H1 (cell line): ENCODE measurements at regions not wholly inside any gene's neighbourhood (a gene's known extent, or its start where the extent isn't known, plus 50 kb on each side); places are given as distances from the start of the nearest gene placed in this dataset.

Experiments used
- CTCF ChIA-PET: fragments of 300-600 bp; sonication (Branson Sonifier 250); formaldehyde crosslinking; loops from one replicate; lab custom pipeline; 2021; ENCODE audit not compliant: partially characterized antibody; lab: Charles Lee
- POLR2A ChIA-PET: fragments of 300-600 bp; sonication (Branson Sonifier 250); formaldehyde crosslinking; loops from one replicate; lab custom pipeline; 2021; ENCODE audit warnings: inconsistent platforms; ENCODE audit not compliant: partially characterized antibody; lab: Charles Lee
- DNase-seq, 2 experiments: peaks; one replicate each; pipeline versions ENCODE4 v3.0.0 to v3.0.0-alpha.2; 2010 to 2022; ENCODE audit warnings: low spot score in 2 of 2, low read depth in 1 of 2, mixed read lengths in 1 of 2
- FAIRE-seq: peaks from 2 replicates; lab custom pipeline; 2011; peaks lifted over from hg19 to GRCh38; lab: Jason Lieb, UNC
- H2AFZ ChIP-seq: 2 replicates; pipeline ENCODE4 v1.8.1; 2012; ENCODE audit warnings: low read length, inconsistent platforms
- H2AK5ac ChIP-seq: 2 replicates; pipeline ENCODE4 v1.6.1; 2013; ENCODE audit warnings: low read depth, low read length
- H2BK120ac ChIP-seq: replicated peaks from 2 replicates; pipeline ENCODE3; 2013; ENCODE audit warnings: low read depth, low read length, inconsistent platforms
- H2BK12ac ChIP-seq: 2 replicates; pipeline ENCODE4 v1.6.1; 2013; ENCODE audit warnings: low read depth, low read length
- H2BK15ac ChIP-seq: 2 replicates; pipeline ENCODE4 v1.6.1; 2013; ENCODE audit warnings: low read length
- H2BK20ac ChIP-seq: 2 replicates; pipeline ENCODE4 v1.6.1; 2013; ENCODE audit warnings: low read length
- H2BK5ac ChIP-seq: 2 replicates; pipeline ENCODE4 v1.6.1; 2013; ENCODE audit warnings: low read depth, low read length
- H3K14ac ChIP-seq: 2 replicates; pipeline ENCODE4 v1.6.1; 2013; ENCODE audit warnings: inconsistent platforms; ENCODE audit not compliant: insufficient read length
- H3K18ac ChIP-seq: 2 replicates; pipeline ENCODE4 v1.6.1; 2013; ENCODE audit warnings: low read length; ENCODE audit errors: extremely low read depth
- H3K23ac ChIP-seq: 2 replicates; pipeline ENCODE4 v1.6.1; 2013; ENCODE audit warnings: inconsistent platforms; ENCODE audit not compliant: insufficient read length
- H3K23me2 ChIP-seq: 2 replicates; pipeline ENCODE4 v1.6.1; 2013; ENCODE audit warnings: low read depth, low read length
- H3K27ac ChIP-seq: 2 replicates; pipeline ENCODE4 v1.6.1; 2011; ENCODE audit warnings: low read depth, low read length, inconsistent platforms
- H3K27me3 ChIP-seq, 4 experiments: replicated peaks in 1 of 4; 1 replicate in 1 of 4; 2 replicates in 3 of 4; pipeline versions ENCODE4 v1.6.1 to v1.8.1; 2011 to 2013; ENCODE audit warnings: low read length in 3 of 4, mild to moderate bottlenecking in 3 of 4, inconsistent platforms in 2 of 4, mixed read lengths in 2 of 4, moderate library complexity in 1 of 4; ENCODE audit not compliant: control insufficient read depth in 3 of 4, insufficient read depth in 3 of 4; ENCODE audit errors: extremely low read depth in 1 of 4
- H3K36me3 ChIP-seq, 4 experiments: 2 replicates each; pipeline versions ENCODE4 v1.6.1 to v1.8.1; 2011 to 2013; ENCODE audit warnings: mild to moderate bottlenecking in 4 of 4, low read length in 3 of 4, moderate library complexity in 2 of 4, control low read depth in 1 of 4, inconsistent platforms in 1 of 4; ENCODE audit not compliant: insufficient read depth in 4 of 4, control insufficient read depth in 2 of 4
- H3K4ac ChIP-seq: replicated peaks from 2 replicates; pipeline ENCODE3; 2013; ENCODE audit warnings: low read length, low read depth, mixed read lengths, inconsistent platforms; ENCODE audit not compliant: insufficient read length
- H3K4me1 ChIP-seq, 4 experiments: replicated peaks in 1 of 4; 1 replicate in 1 of 4; 2 replicates in 3 of 4; pipeline versions ENCODE4 v1.6.1 to v1.8.1; 2011 to 2013; ENCODE audit warnings: low read length in 3 of 4, inconsistent platforms in 2 of 4, mixed read lengths in 1 of 4; ENCODE audit not compliant: insufficient read depth in 4 of 4, control insufficient read depth in 3 of 4
- H3K4me2 ChIP-seq, 2 experiments: 2 replicates each; pipeline versions ENCODE4 v1.6.1 to v1.8.1; 2011 to 2013; ENCODE audit warnings: low read depth in 2 of 2, low read length in 2 of 2, control low read depth in 1 of 2, inconsistent platforms in 1 of 2, mild to moderate bottlenecking in 1 of 2; ENCODE audit not compliant: insufficient read depth in 1 of 2
- H3K4me3 ChIP-seq, 4 experiments: fragments of 200-600, 300-600 bp in 1 of 4; sonication (generic), shearing (Covaris generic), sonication (Bioruptor Twin) in 1 of 4; 2 replicates each; pipeline versions ENCODE4 v1.5.1 to v1.8.1; 2011 to 2016; ENCODE audit warnings: low read length in 4 of 4, low read depth in 3 of 4, control low read depth in 2 of 4, inconsistent platforms in 2 of 4, mild to moderate bottlenecking in 2 of 4, mixed read lengths in 1 of 4, moderate library complexity in 1 of 4; ENCODE audit not compliant: insufficient read depth in 2 of 4; ENCODE audit errors: extremely low read depth in 1 of 4
- H3K56ac ChIP-seq: replicated peaks from 2 replicates; pipeline ENCODE3; 2013; ENCODE audit warnings: low read depth, mild to moderate bottlenecking, mixed read lengths, low read length, inconsistent platforms; ENCODE audit not compliant: insufficient read length
- H3K79me1 ChIP-seq: 2 replicates; pipeline ENCODE4 v1.6.1; 2013; ENCODE audit warnings: low read depth, low read length, control low read depth
- H3K79me2 ChIP-seq, 2 experiments: 2 replicates each; pipeline versions ENCODE4 v1.6.1 to v1.8.1; 2012 to 2013; ENCODE audit warnings: low read length in 2 of 2, mild to moderate bottlenecking in 2 of 2, inconsistent platforms in 1 of 2; ENCODE audit not compliant: insufficient read depth in 2 of 2, control insufficient read depth in 1 of 2
- H3K9ac ChIP-seq, 4 experiments: replicated peaks in 1 of 4; 1 replicate in 1 of 4; 2 replicates in 3 of 4; pipeline versions ENCODE4 v1.6.1 to v1.8.1; 2011 to 2013; ENCODE audit warnings: low read depth in 3 of 4, low read length in 3 of 4, control low read depth in 2 of 4, mild to moderate bottlenecking in 2 of 4, moderate library complexity in 2 of 4, inconsistent platforms in 1 of 4; ENCODE audit errors: extremely low read depth in 1 of 4
- H3K9me3 ChIP-seq, 2 experiments: 2 replicates each; pipeline versions ENCODE4 v1.6.1 to v1.8.1; 2012 to 2013; ENCODE audit warnings: mild to moderate bottlenecking in 2 of 2, moderate library complexity in 2 of 2, control low read depth in 1 of 2, inconsistent platforms in 1 of 2, low read depth in 1 of 2, low read length in 1 of 2, mixed read lengths in 1 of 2; ENCODE audit not compliant: insufficient read depth in 2 of 2
- H4K20me1 ChIP-seq, 2 experiments: replicated peaks in 1 of 2; 2 replicates each; pipeline versions ENCODE3 to v1.8.1; 2011 to 2013; ENCODE audit warnings: inconsistent platforms in 2 of 2, low read length in 2 of 2, mild to moderate bottlenecking in 1 of 2; ENCODE audit not compliant: insufficient read depth in 2 of 2, control insufficient read depth in 1 of 2
- H4K5ac ChIP-seq: 2 replicates; pipeline ENCODE4 v1.6.1; 2013; ENCODE audit warnings: low read length, low read depth, mixed read lengths, inconsistent platforms; ENCODE audit not compliant: insufficient read length
- H4K8ac ChIP-seq: 2 replicates; pipeline ENCODE4 v1.8.0; 2013; ENCODE audit warnings: mild to moderate bottlenecking, moderate library complexity, low read length, inconsistent platforms; ENCODE audit not compliant: insufficient read depth; ENCODE audit errors: extremely low read depth
- H4K91ac ChIP-seq: replicated peaks from 2 replicates; pipeline ENCODE3; 2013; ENCODE audit warnings: low read length, mixed read lengths, inconsistent platforms; ENCODE audit not compliant: insufficient read length
- BACH1 ChIP-seq: IDR thresholded peaks from 2 replicates; pipeline ENCODE4 v1.6.1; 2012; ENCODE audit warnings: low read length, improper control_type of control experiment
- BRCA1 ChIP-seq: IDR thresholded peaks from 2 replicates; pipeline ENCODE4 v1.6.1; 2012; ENCODE audit warnings: low read depth, low read length, improper control_type of control experiment
- CBX8 ChIP-seq: fragments of 300-800, 300-1000 bp; sonication (generic); IDR thresholded peaks from 2 replicates; pipeline ENCODE4 v1.7.1; 2016; ENCODE audit warnings: low read depth, low read length, borderline replicate concordance
- CREB1 ChIP-seq: IDR thresholded peaks from 2 replicates; pipeline ENCODE4 v1.6.1; 2012; ENCODE audit warnings: inconsistent platforms
- EGR1 ChIP-seq: IDR thresholded peaks from 2 replicates; pipeline ENCODE4 v1.6.1; 2011; ENCODE audit warnings: low read depth, low read length, borderline replicate concordance
- FOSL1 ChIP-seq: IDR thresholded peaks from 2 replicates; pipeline ENCODE4 v1.6.1; 2011; ENCODE audit warnings: mild to moderate bottlenecking, low read depth, low read length, moderate library complexity; ENCODE audit not compliant: insufficient read depth
- NRF1 ChIP-seq: IDR thresholded peaks from 2 replicates; pipeline ENCODE4 v1.6.1; 2011; ENCODE audit warnings: mild to moderate bottlenecking, low read depth, low read length, improper control_type of control experiment
- PHF8 ChIP-seq: fragments of 200-600 bp; sonication (generic); conservative IDR thresholded peaks from 2 replicates; pipeline ENCODE4 v1.7.1; 2012; ENCODE audit warnings: low read depth, mild to moderate bottlenecking, inconsistent platforms, low read length, moderate library complexity
- POLR2A ChIP-seq, 2 experiments: IDR thresholded peaks; 1 replicate in 1 of 2; 2 replicates in 1 of 2; pipeline ENCODE4 v1.6.1; 2011; ENCODE audit warnings: low read depth in 2 of 2, low read length in 2 of 2, mild to moderate bottlenecking in 2 of 2; ENCODE audit errors: control extremely low read depth in 1 of 2
- RFX5 ChIP-seq: IDR thresholded peaks from 2 replicates; pipeline ENCODE4 v1.6.1; 2011; ENCODE audit warnings: low read depth, low read length, improper control_type of control experiment, borderline replicate concordance
- TAF1 ChIP-seq: IDR thresholded peaks from 2 replicates; pipeline ENCODE4 v1.6.1; 2011; ENCODE audit warnings: mild to moderate bottlenecking, low read depth, low read length
- WGBS, 2 experiments: shearing (Covaris generic) in 1 of 2; methylation state at CpG; one replicate each; pipeline versions ENCODE4 v1.1.6 to v1.1.7; 2013 to 2015; ENCODE audit warnings: low lambda C conversion rate in 2 of 2, mixed read lengths in 2 of 2, inconsistent platforms in 1 of 2, low coverage in 1 of 2, missing lambda C conversion rate in 1 of 2; ENCODE audit not compliant: insufficient replicate concordance in 2 of 2, insufficient coverage in 1 of 2, insufficient read length in 1 of 2; ENCODE audit errors: extremely low coverage in 1 of 2, missing lambda C conversion rate in 1 of 2; 5-methylcytosine and 5-hydroxymethylcytosine counted together
- TF ChIP-seq, protein P1 (sequence below): IDR thresholded peaks from 2 replicates; pipeline ENCODE4 v1.6.1; 2012; ENCODE audit warnings: inconsistent platforms

DNA sequence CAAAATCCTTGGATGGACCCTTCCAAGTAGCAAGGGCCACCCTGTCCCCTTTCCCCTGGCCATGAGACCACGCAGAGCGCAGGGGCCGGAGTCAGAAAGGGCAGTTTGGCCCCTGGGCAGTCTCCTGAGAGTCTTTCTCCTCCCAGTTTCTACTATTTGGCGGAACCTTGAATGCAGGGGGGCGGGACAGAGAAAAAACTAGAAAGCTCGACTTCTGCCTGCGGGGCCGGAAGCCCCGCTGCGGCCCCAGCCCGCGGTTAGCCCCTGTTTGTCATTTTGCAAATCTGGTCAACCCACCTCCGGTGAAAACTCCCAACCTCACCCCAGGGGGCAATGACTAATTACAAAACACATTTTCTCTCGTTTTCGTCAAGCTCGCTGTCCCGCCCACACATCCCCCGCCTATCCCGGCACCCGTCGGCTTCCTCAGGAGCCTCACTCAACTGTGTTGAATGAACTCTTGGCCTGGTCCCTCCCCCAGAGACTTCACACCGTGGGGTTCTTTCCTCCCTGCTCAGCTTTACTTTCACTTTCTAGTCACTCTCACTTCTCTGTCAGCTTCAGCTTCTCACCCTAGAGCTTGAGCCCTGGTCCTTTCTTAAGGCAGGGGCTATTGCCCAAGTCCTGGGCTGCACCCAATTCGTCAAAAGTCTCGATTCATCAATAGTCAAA is 66.7 kb downstream of the IRF2BPL start:
- Histone ChIP-seq H2BK12ac (peak overlapping the region; percentile 92), H2BK20ac (peak overlapping the region; percentile 74; the same call in 1 of the 2 replicates), H3K14ac (no peak overlapping the region), H3K4me1 (peaks cover 29 to 39% (median 35%) of the 10 kb centered on the region in 4 experiments), H2BK120ac (peak overlapping the region; percentile 97), H3K9me3 (no peaks in the 10 kb centered on the region), H3K36me3 (no peaks in the 10 kb centered on the region), H2BK15ac (peak overlapping the region; percentile 55; the same call in 1 of the 2 replicates), H4K20me1 (no peaks in the 10 kb centered on the region), H4K5ac (peak overlapping the region; percentile 84), H3K79me1 (no peaks in the 10 kb centered on the region), H3K4me3 (peak overlapping the region in 3 of 4 experiments; percentile 11 to 44 (median 30); a peak in 6 of 8 replicates), H4K91ac (peak overlapping the region; percentile 92), H3K27ac (peak overlapping the region; percentile 86), H3K56ac (peak overlapping the region; percentile 44), H3K4me2 (peak overlapping the region; percentile 51 to 63), H2BK5ac (peak overlapping the region; percentile 98), H3K4ac (peak overlapping the region; percentile 79), H2AK5ac (peak overlapping the region; percentile 71), H4K8ac (peak overlapping the region; percentile 87), H3K27me3 (no peaks in the 10 kb centered on the region), H3K23me2 (peaks cover 1% of the 10 kb centered on the region), H2AFZ (no peak overlapping the region), H3K9ac (peak overlapping the region in 3 of 4 experiments; percentile 40 to 78 (median 46); a peak in 5 of 7 replicates), H3K18ac (peak overlapping the region; percentile 98), H3K79me2 (no peaks in the 10 kb centered on the region), H3K23ac (no peak overlapping the region)
- DNase-seq (peak; percentile 94 to 99), FAIRE-seq (peak; percentile 86)
- ChIA-PET CTCF (interaction anchor here (0.7 to 10.4 kb wide), 36 partner anchors 9 to 135 kb away, joined by 3 to 151 read pairs (median 5); no protein-coding TSS in a partner anchor), POLR2A (interaction anchor here (0.8 to 6.4 kb wide), 25 partner anchors 9 to 127 kb away, joined by 3 to 71 read pairs (median 6); partner anchors contain the start of gene IRF2BPL)
- 3% methylated on average over 23 of the region's 24 CpGs; no CpG with 5 or more reads in 1 of the 2 experiments for WGBS, 2 experiments
- TF ChIP-seq TAF1: 0 out of 2 replicates have a peak, but pooled peaks have one; percentile 27
- 0 out of 2 replicates have a peak, but pooled peaks have one; percentile 18 for TF ChIP-seq BRCA1
- TF ChIP-seq PHF8: no peak
- no peak for TF ChIP-seq NRF1
- TF ChIP-seq FOSL1: no peak
- TF ChIP-seq POLR2A (IDR thresholded peaks at IDR 0.05; ENCODE audit: control extremely low read depth in 1 of 2, low read depth in 2 of 2, low read length in 2 of 2): no peak
- TF ChIP-seq CBX8: no peak
- TF ChIP-seq RFX5: 0 out of 2 replicates have a peak, but pooled peaks have one; percentile 12
- TF ChIP-seq CREB1: no peak
- TF ChIP-seq EGR1: peak; percentile 93
- TF ChIP-seq, protein P1, sequence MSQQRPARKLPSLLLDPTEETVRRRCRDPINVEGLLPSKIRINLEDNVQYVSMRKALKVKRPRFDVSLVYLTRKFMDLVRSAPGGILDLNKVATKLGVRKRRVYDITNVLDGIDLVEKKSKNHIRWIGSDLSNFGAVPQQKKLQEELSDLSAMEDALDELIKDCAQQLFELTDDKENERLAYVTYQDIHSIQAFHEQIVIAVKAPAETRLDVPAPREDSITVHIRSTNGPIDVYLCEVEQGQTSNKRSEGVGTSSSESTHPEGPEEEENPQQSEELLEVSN: peak; percentile 14; the same call in 1 of the 2 replicates
- peak; percentile 71; the same call in 1 of the 2 replicates for TF ChIP-seq BACH1
